Endodermal cell (in vitro differentiated cells): ENCODE measurements at regions not wholly inside any gene's neighbourhood (a gene's known extent, or its start where the extent isn't known, plus 50 kb on each side); places are given as distances from the start of the nearest gene placed in this dataset.
"Not testable (repeated sequence)": the region's sequence is repeated elsewhere in the genome, so short reads cannot be mapped to it uniquely, and the experiment has no call there.

Source experiments
- DNase-seq: peaks from one replicate; pipeline ENCODE4 v3.0.0-alpha.2; 2017
- H3K27ac ChIP-seq: 2 replicates; pipeline ENCODE4 v1.5.1; 2013; ENCODE audit warnings: mild to moderate bottlenecking, low read depth, low read length, moderate library complexity
- H3K27me3 ChIP-seq: 2 replicates; pipeline ENCODE4 v1.6.1; 2013; ENCODE audit warnings: mild to moderate bottlenecking, low read length, moderate library complexity; ENCODE audit not compliant: insufficient read depth, control insufficient read depth, poor library complexity, severe bottlenecking
- H3K36me3 ChIP-seq: 2 replicates; pipeline ENCODE4 v1.7.0; 2013; ENCODE audit warnings: mild to moderate bottlenecking, low read length, moderate library complexity; ENCODE audit not compliant: control insufficient read depth, insufficient read depth
- H3K4me1 ChIP-seq: one replicate; pipeline ENCODE4 v1.7.0; 2013; ENCODE audit warnings: low read length; ENCODE audit not compliant: control insufficient read depth, insufficient read depth
- H3K4me3 ChIP-seq: 2 replicates; pipeline ENCODE4 v1.5.1; 2013; ENCODE audit warnings: mild to moderate bottlenecking, low read length, moderate library complexity
- H3K9ac ChIP-seq: 2 replicates; pipeline ENCODE4 v1.6.1; 2013; ENCODE audit warnings: mild to moderate bottlenecking, low read length, moderate library complexity; ENCODE audit not compliant: poor library complexity, severe bottlenecking; ENCODE audit errors: extremely low read depth
- H3K9me3 ChIP-seq: 2 replicates; pipeline ENCODE4 v1.6.1; 2013; ENCODE audit warnings: mild to moderate bottlenecking, low read length, moderate library complexity; ENCODE audit not compliant: control insufficient read depth
- H3K27ac Mint-ChIP-seq: 2 replicates; pipeline ENCODE4 v1.8.0; 2020; ENCODE audit warnings: mixed read lengths
- H3K27me3 Mint-ChIP-seq: 2 replicates; pipeline ENCODE4 v1.8.0; 2021; ENCODE audit warnings: mild to moderate bottlenecking, mixed read lengths; ENCODE audit not compliant: insufficient read depth
- H3K36me3 Mint-ChIP-seq: 2 replicates; pipeline ENCODE4 v1.8.0; 2020; ENCODE audit warnings: low read depth, mixed read lengths
- H3K4me1 Mint-ChIP-seq: 2 replicates; pipeline ENCODE4 v1.8.0; 2020; ENCODE audit warnings: mixed read lengths
- H3K4me3 Mint-ChIP-seq: 2 replicates; pipeline ENCODE4 v1.8.0; 2020; ENCODE audit warnings: mild to moderate bottlenecking, moderate library complexity, mixed read lengths
- H3K9me3 Mint-ChIP-seq: 2 replicates; pipeline ENCODE4 v1.8.0; 2020; ENCODE audit warnings: mild to moderate bottlenecking, mixed read lengths
- WGBS, 2 experiments: methylation state at CpG; one replicate each; pipeline versions ENCODE4 v1.1.5 to v1.1.7; 2013; ENCODE audit warnings: missing lambda C conversion rate in 2 of 2, mixed read lengths in 1 of 2; ENCODE audit not compliant: insufficient coverage in 1 of 2, insufficient read length in 1 of 2; 5-methylcytosine and 5-hydroxymethylcytosine counted together

- DNase-seq, H3K27me3 Mint-ChIP-seq, H3K36me3 Mint-ChIP-seq, H3K4me1 Mint-ChIP-seq, H3K36me3 ChIP-seq, H3K4me3 ChIP-seq, H3K4me1 ChIP-seq, H3K9ac ChIP-seq, H3K9me3 ChIP-seq, H3K27ac ChIP-seq, H3K4me3 Mint-ChIP-seq, H3K27ac Mint-ChIP-seq: not testable (repeated sequence)
- H3K27me3 ChIP-seq, result peaks cover 20% of the 10 kb centered on the region
- peaks cover 36% of the 10 kb centered on the region for H3K9me3 Mint-ChIP-seq
- 64 to 77% methylated on average over 2 of the region's 5 CpGs for WGBS, 2 experiments
These were observed 2754.2 kb downstream of the RPIA start for GRCh38 chr2:91445705-91446104.

DNA sequence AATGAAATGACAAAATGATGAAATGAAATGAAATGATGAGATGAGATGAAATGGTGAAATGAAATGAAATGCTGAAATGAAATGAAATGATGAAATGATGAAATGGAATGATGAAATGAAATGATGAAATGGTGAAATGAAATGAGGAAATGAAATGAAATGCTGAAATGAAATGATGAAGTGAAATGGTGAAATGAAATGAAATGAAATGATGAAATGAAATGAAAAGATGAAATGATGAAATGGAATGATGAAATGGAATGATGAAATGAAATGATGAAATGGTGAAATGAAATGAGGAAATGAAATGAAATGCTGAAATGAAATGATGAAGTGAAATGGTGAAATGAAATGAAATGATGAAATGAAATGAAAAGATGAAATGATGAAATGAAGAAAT is 2755.0 kb downstream of the RPIA start:
- not testable (repeated sequence) for H3K36me3 Mint-ChIP-seq, H3K4me1 Mint-ChIP-seq, H3K4me3 Mint-ChIP-seq, H3K36me3 ChIP-seq, H3K27ac Mint-ChIP-seq, DNase-seq, H3K27me3 Mint-ChIP-seq, H3K4me1 ChIP-seq, H3K27ac ChIP-seq, H3K9me3 ChIP-seq, H3K9ac ChIP-seq, H3K4me3 ChIP-seq
- peaks cover 42% of the 10 kb centered on the region for H3K9me3 Mint-ChIP-seq
- H3K27me3 ChIP-seq, result peaks cover 20% of the 10 kb centered on the region

GRCh38 chr2:91446915-91447314 is 2755.4 kb downstream of the RPIA start:
- H3K9me3 ChIP-seq, H3K27ac ChIP-seq, DNase-seq, H3K27ac Mint-ChIP-seq, H3K4me3 ChIP-seq, H3K27me3 Mint-ChIP-seq, H3K4me1 Mint-ChIP-seq, H3K36me3 Mint-ChIP-seq, H3K9ac ChIP-seq, H3K4me1 ChIP-seq, H3K4me3 Mint-ChIP-seq, H3K36me3 ChIP-seq: not testable (repeated sequence)
- WGBS, 2 experiments, result 88 to 100% methylated on average over 1 to 6 of the region's 7 CpGs
- peaks cover 18% of the 10 kb centered on the region for H3K27me3 ChIP-seq
- H3K9me3 Mint-ChIP-seq, result peaks cover 40% of the 10 kb centered on the region

- not testable (repeated sequence) for H3K4me1 ChIP-seq, H3K27ac ChIP-seq, H3K36me3 Mint-ChIP-seq, DNase-seq, H3K4me3 Mint-ChIP-seq, H3K9ac ChIP-seq, H3K27ac Mint-ChIP-seq, H3K36me3 ChIP-seq, H3K4me1 Mint-ChIP-seq, H3K4me3 ChIP-seq, H3K27me3 Mint-ChIP-seq, H3K9me3 ChIP-seq
- H3K27me3 ChIP-seq, result peaks cover 12% of the 10 kb centered on the region
- WGBS, 2 experiments, result 84 to 100% methylated on average over 2 to 5 of the region's 8 CpGs
- peaks cover 39% of the 10 kb centered on the region for H3K9me3 Mint-ChIP-seq
These were observed 2756.0 kb downstream of the RPIA start for GRCh38 chr2:91447508-91447907.

GRCh38 chr2:91462292-91462691 is 2770.8 kb downstream of the RPIA start:
- not testable (repeated sequence) for H3K9ac ChIP-seq

GRCh38 chr2:91463007-91463406 is 2771.5 kb downstream of the RPIA start:
- not testable (repeated sequence) for H3K27ac ChIP-seq, H3K27ac Mint-ChIP-seq, H3K27me3 ChIP-seq, DNase-seq, H3K4me3 Mint-ChIP-seq, H3K27me3 Mint-ChIP-seq, H3K36me3 Mint-ChIP-seq, H3K9me3 ChIP-seq, H3K9ac ChIP-seq, H3K4me3 ChIP-seq, H3K36me3 ChIP-seq, H3K4me1 ChIP-seq, H3K4me1 Mint-ChIP-seq
- H3K9me3 Mint-ChIP-seq, result peaks cover 28% of the 10 kb centered on the region
- WGBS, 2 experiments, result 74% methylated on average over 2 of the region's 2 CpGs; no CpG with 5 or more reads in 1 of the 2 experiments

More at GRCh38 chr2:91462292-91462691, 2770.8 kb downstream of the RPIA start:
- not testable (repeated sequence) for H3K4me3 Mint-ChIP-seq, H3K4me3 ChIP-seq, H3K4me1 Mint-ChIP-seq, H3K27ac ChIP-seq, H3K36me3 ChIP-seq, DNase-seq, H3K27ac Mint-ChIP-seq, H3K27me3 Mint-ChIP-seq, H3K27me3 ChIP-seq, H3K36me3 Mint-ChIP-seq, H3K9me3 ChIP-seq, H3K4me1 ChIP-seq
- WGBS, 2 experiments, result 74 to 78% methylated on average over 5 to 9 of the region's 9 CpGs
- peaks cover 25% of the 10 kb centered on the region for H3K9me3 Mint-ChIP-seq

DNA sequence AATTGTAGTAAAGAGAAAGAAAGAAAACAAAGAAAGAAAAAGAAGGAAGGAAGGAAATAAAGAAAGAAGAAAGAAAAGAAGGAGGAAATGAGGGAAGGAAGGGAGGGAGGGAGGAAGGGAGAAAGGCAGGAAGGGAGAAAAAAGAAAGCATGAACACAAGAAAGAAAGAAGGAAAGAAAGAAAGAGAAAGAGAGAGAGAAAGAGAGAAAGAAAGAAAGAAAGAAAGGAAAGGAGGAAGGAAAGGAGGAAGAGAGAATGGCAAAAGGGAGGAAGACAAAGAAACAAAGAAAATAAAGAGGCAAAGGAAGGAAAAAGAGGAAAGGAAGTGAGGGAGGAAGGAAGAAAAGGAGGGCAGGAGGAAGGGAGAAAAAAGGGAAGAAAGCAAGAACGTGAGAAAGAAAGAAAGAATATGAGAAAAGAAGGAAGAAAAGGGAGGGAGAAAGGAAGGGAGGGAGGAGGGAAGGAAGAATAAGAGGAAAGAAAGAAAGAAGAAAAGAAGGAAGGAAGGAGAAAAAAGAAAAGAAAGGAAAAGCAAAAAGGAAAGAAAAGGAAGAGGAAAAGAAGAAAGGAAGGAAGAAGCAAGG is 2775.4 kb downstream of the RPIA start:
- H3K27ac Mint-ChIP-seq, H3K9me3 ChIP-seq, H3K27me3 Mint-ChIP-seq, H3K4me1 Mint-ChIP-seq, H3K4me3 Mint-ChIP-seq, H3K36me3 ChIP-seq, DNase-seq, H3K27me3 ChIP-seq, H3K4me3 ChIP-seq, H3K36me3 Mint-ChIP-seq, H3K4me1 ChIP-seq, H3K27ac ChIP-seq, H3K9ac ChIP-seq: not testable (repeated sequence)
- H3K9me3 Mint-ChIP-seq, result peaks cover 31% of the 10 kb centered on the region
- WGBS, 2 experiments, result 23 to 27% methylated on average over 1 of the region's 1 CpG
